T1000 (cell line): ENCODE measurements at regions not wholly inside any gene's neighbourhood (a gene's known extent, or its start where the extent isn't known, plus 50 kb on each side); places are given as distances from the start of the nearest gene placed in this dataset.

ENCODE experiments used
- DNase-seq: peaks from one replicate; lab custom pipeline; 2025; ENCODE audit warnings: mixed read lengths; lab: John Stamatoyannopoulos, UW

GRCh38 chr2:107760620-107761364 lies 65.9 kb upstream of the RGPD4 start:
- no peak for DNase-seq

GRCh38 chr2:107772353-107772752 lies 54.3 kb upstream of the RGPD4 start:
- no peak for DNase-seq

- DNase-seq: no peak
These were observed 51.5 kb upstream of the RGPD4 start for GRCh38 chr2:107775211-107775610.

GRCh38 chr2:107775791-107776190 lies 50.9 kb upstream of the RGPD4 start:
- DNase-seq: no peak

GRCh38 chr2:107776362-107776761 lies 50.3 kb upstream of the RGPD4 start:
- no peak for DNase-seq
